RWPE2 (cell line): ENCODE measurements at regions not wholly inside any gene's neighbourhood (a gene's known extent, or its start where the extent isn't known, plus 50 kb on each side); places are given as distances from the start of the nearest gene placed in this dataset.

ENCODE experiments used
- ATAC-seq: fragments of 200-7000 bp; cut with Tn5 transposase; 3 replicates; pipeline ENCODE4 v1.9.1; 2021; ENCODE audit warnings: low read depth
- DNase-seq: peaks from one replicate; pipeline ENCODE4 v3.0.0-alpha.2; 2020; ENCODE audit warnings: low spot score
- H3K27ac ChIP-seq: fragments of 450-650 bp; 2 replicates; pipeline ENCODE4 v1.5.1; 2017; ENCODE audit warnings: mild to moderate bottlenecking; ENCODE audit not compliant: poor library complexity, severe bottlenecking
- H3K27me3 ChIP-seq: fragments of 250-450 bp; sonication (Bioruptor Pico); 2 replicates; pipeline ENCODE4 v1.5.1; 2021; ENCODE audit warnings: mild to moderate bottlenecking, moderate library complexity; ENCODE audit not compliant: insufficient read depth, poor library complexity, severe bottlenecking
- H3K36me3 ChIP-seq: fragments of 250-450 bp; sonication (Bioruptor Pico); 2 replicates; pipeline ENCODE4 v1.5.1; 2020; ENCODE audit warnings: low read depth, mild to moderate bottlenecking, moderate library complexity
- H3K4me1 ChIP-seq: fragments of 250-450 bp; sonication (Bioruptor Pico); 2 replicates; pipeline ENCODE4 v1.5.1; 2021; ENCODE audit warnings: mild to moderate bottlenecking, moderate library complexity; ENCODE audit not compliant: insufficient read depth, poor library complexity, severe bottlenecking
- H3K4me3 ChIP-seq: fragments of 250-450 bp; sonication (Bioruptor Pico); 2 replicates; pipeline ENCODE4 v1.5.1; 2021; ENCODE audit warnings: mild to moderate bottlenecking, moderate library complexity; ENCODE audit not compliant: severe bottlenecking
- H3K9me3 ChIP-seq: fragments of 250-450 bp; sonication (Bioruptor Pico); 2 replicates; pipeline ENCODE4 v1.5.1; 2021; ENCODE audit warnings: mild to moderate bottlenecking, moderate library complexity; ENCODE audit not compliant: severe bottlenecking
- TF ChIP-seq, protein P1 (sequence below): fragments of 450-650 bp; IDR thresholded peaks from one replicate; pipeline ENCODE4 v1.5.1; 2017; ENCODE audit warnings: mild to moderate bottlenecking, moderate library complexity; ENCODE audit not compliant: poor library complexity, severe bottlenecking

DNA sequence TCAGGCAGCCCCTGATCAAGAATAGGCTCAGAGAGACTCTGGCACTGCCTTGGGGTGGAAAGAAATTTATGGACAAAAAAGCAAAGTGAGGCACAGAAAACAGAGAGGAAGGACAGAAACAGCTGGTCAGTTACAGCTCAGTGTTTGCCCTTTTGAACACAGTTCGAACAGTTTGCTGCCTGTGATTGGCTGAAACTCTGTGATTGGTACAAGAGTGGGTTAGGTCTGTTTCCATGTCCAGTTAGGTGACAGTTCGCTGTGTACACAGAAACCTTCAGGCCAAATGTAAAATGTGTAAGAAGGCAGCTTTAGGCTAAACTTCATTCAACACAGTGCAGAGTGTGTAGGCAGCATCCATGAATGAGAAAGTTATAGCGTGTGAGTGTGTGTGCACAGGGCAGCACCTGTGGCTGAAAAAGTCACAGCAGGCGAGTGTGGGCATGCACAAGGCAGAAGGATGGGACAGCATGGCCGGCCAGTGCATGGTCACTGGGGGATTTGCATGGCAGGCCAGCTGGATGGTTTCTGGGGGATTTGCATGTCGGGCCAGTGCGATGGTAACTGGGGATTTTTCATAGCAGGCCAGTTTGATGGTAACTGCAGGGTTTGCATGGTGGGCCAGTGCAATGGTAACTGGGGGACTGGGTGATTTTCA, 75.4 kb upstream of the FRMD1 start:
- H3K4me3 ChIP-seq, result no peak overlapping the region
- peaks cover 4% of the 10 kb centered on the region for H3K4me1 ChIP-seq
- no peak for ATAC-seq
- no peaks in the 10 kb centered on the region for H3K36me3 ChIP-seq
- H3K27me3 ChIP-seq, result peaks cover 7% of the 10 kb centered on the region
- H3K9me3 ChIP-seq, result no peaks in the 10 kb centered on the region
- no peak for DNase-seq
- H3K27ac ChIP-seq, result no peak overlapping the region
- TF ChIP-seq, protein P1, sequence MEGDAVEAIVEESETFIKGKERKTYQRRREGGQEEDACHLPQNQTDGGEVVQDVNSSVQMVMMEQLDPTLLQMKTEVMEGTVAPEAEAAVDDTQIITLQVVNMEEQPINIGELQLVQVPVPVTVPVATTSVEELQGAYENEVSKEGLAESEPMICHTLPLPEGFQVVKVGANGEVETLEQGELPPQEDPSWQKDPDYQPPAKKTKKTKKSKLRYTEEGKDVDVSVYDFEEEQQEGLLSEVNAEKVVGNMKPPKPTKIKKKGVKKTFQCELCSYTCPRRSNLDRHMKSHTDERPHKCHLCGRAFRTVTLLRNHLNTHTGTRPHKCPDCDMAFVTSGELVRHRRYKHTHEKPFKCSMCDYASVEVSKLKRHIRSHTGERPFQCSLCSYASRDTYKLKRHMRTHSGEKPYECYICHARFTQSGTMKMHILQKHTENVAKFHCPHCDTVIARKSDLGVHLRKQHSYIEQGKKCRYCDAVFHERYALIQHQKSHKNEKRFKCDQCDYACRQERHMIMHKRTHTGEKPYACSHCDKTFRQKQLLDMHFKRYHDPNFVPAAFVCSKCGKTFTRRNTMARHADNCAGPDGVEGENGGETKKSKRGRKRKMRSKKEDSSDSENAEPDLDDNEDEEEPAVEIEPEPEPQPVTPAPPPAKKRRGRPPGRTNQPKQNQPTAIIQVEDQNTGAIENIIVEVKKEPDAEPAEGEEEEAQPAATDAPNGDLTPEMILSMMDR, result no peak

DNA sequence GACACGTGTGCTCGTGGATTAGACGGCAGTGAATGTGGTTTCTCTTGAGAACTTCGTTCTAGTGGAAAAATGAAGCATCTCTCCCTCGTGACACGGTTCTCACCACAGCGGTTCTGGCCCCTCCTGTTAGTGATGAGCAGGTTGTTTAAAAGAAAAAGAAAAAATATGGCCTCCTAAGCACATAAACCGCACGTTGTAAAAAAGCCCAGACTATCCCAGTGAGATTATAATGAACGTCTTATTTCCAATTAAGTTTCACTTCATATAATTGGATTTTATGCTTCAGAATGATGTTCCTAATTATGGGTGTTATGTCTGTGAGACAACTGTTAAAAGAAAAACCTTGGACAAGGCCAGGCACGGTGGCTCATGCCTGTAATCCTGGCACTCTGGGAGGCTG, 74.5 kb upstream of the FRMD1 start:
- H3K36me3 ChIP-seq, result no peaks in the 10 kb centered on the region

DNA sequence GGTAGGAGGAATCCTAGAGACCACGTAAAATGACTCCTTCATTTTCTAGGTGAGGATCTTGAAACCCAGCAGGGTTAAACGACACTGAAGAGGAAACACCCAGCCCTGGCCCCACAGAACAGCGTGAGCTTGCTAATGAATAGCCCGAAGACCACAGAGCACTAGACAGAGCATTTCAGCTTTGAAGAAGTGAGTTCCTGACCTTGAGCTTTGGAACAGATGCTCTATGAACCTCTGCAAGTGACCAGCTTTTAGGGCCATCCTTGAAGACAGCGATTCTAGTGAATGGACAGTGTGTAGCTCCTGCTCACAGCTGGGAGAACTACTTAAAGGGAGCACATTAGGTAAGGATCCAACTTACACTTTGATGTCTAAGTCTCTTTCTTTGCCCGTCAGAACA, 74.0 kb upstream of the FRMD1 start:
- H3K27me3 ChIP-seq, result peaks cover 12% of the 10 kb centered on the region
- ATAC-seq (no peak), DNase-seq (no peak)
- TF ChIP-seq, protein P1, result no peak
- H3K9me3 ChIP-seq, result no peaks in the 10 kb centered on the region
- H3K27ac ChIP-seq, result no peak overlapping the region
- H3K36me3 ChIP-seq, result no peaks in the 10 kb centered on the region
- peaks cover 4% of the 10 kb centered on the region for H3K4me1 ChIP-seq
- no peak overlapping the region for H3K4me3 ChIP-seq

More for the DNA sequence above, 74.5 kb upstream of the FRMD1 start:
- H3K4me3 ChIP-seq, result no peak overlapping the region
- no peak overlapping the region for H3K27ac ChIP-seq
- TF ChIP-seq, protein P1, result no peak
- H3K27me3 ChIP-seq, result peaks cover 7% of the 10 kb centered on the region
- no peak for DNase-seq
- peaks cover 4% of the 10 kb centered on the region for H3K4me1 ChIP-seq
- no peaks in the 10 kb centered on the region for H3K9me3 ChIP-seq
- no peak for ATAC-seq

DNA sequence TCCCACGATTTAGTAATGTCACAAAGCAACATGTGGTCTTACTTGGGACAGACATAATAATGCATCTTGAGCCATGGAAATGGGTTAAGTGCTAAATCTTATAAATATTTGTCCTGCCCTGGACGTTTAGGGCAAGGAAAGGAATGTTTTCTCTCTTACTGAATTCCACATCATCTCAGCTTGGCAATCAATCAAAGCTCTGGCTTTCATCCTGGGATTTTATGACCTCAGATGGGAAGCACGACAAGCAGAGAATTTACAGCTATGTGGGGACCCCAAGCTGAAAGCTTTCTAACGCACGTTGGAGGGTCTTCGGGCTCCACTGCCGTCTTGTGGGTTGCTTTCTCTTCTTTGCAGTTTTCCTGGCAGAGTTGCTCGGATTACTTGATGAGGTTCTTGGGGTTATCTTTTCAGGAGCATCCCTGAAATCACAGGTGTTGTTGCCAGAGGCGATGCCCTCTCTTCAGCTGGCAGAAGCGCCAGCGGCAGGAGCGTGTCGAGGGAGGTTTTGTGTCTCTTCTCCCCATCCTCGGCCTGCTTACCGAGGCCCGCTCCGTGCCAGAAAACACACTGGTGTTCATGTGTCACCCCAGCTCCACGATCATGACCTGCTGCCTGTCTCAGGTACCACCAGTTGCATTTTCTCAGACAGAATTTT, 73.4 kb upstream of the FRMD1 start:
- no peaks in the 10 kb centered on the region for H3K9me3 ChIP-seq
- ATAC-seq (no peak), DNase-seq (no peak)
- H3K27ac ChIP-seq, result no peak overlapping the region
- peaks cover 15% of the 10 kb centered on the region for H3K27me3 ChIP-seq
- no peaks in the 10 kb centered on the region for H3K36me3 ChIP-seq
- no peak overlapping the region for H3K4me3 ChIP-seq
- peaks cover 4% of the 10 kb centered on the region for H3K4me1 ChIP-seq
- TF ChIP-seq, protein P1, result no peak
